Stomach (tissue), 8 donors: ENCODE measurements at regions not wholly inside any gene's neighbourhood (a gene's known extent, or its start where the extent isn't known, plus 50 kb on each side); places are given as distances from the start of the nearest gene placed in this dataset.

Experiments
- DNase-seq, 2 donors: peaks; one replicate each; pipeline versions ENCODE4 v3.0.0 to v3.0.0-alpha.2; 2013 to 2019
- H3K27ac ChIP-seq, 5 donors: fragments of 200-600 bp in 4 of 5; sonication (generic) in 4 of 5; one replicate each; pipeline ENCODE4 v1.5.1; 2013 to 2019; ENCODE audit warnings: mild to moderate bottlenecking in 1 of 5, moderate library complexity in 1 of 5
- H3K27me3 ChIP-seq, 3 donors: fragments of 200-600 bp; sonication (generic); one replicate each; pipeline ENCODE4 v1.5.1; 2017 to 2019; ENCODE audit warnings: mixed run types in 1 of 3
- H3K36me3 ChIP-seq, 4 donors: fragments of 200-600 bp; sonication (generic); 1 replicate in 3 of 4; 2 replicates in 1 of 4; pipeline ENCODE4 v1.5.1; 2016 to 2019
- H3K4me1 ChIP-seq, 4 donors: fragments of 200-600 bp; sonication (generic); one replicate each; pipeline ENCODE4 v1.5.1; 2016 to 2019
- H3K4me3 ChIP-seq, 4 donors: fragments of 200-600 bp; sonication (generic) in 3 of 4; one replicate each; pipeline ENCODE4 v1.5.1; 2016 to 2019; ENCODE audit warnings: mild to moderate bottlenecking in 1 of 4
- H3K9me3 ChIP-seq, 4 donors: fragments of 200-600 bp; sonication (generic); one replicate each; pipeline ENCODE4 v1.5.1; 2016 to 2019
- EP300 ChIP-seq: sonication (generic); formaldehyde crosslinking; IDR thresholded peaks from one replicate; pipeline ENCODE4 v1.6.1; 2017; ENCODE audit warnings: antibody characterized with exemption
- POLR2A ChIP-seq, 4 donors: fragments of 450-650 bp; IDR thresholded peaks; one replicate each; pipeline ENCODE4 v1.6.1; 2016; ENCODE audit warnings: antibody characterized with exemption in 4 of 4, control low read depth in 2 of 4, mild to moderate bottlenecking in 1 of 4, moderate library complexity in 1 of 4
- POLR2AphosphoS5 ChIP-seq, 3 donors: sonication (generic); formaldehyde crosslinking; IDR thresholded peaks; one replicate each; pipeline ENCODE4 v1.6.1; 2016; ENCODE audit warnings: antibody characterized with exemption in 3 of 3
- WGBS, 5 donors: extraction: QIAGEN DNeasy Blood & Tissue Kit in 3 of 5; methylation state at CpG; one replicate each; pipeline versions ENCODE4 v1.1.5 to v1.1.7; 2013 to 2018; 5-methylcytosine and 5-hydroxymethylcytosine counted together
- intact Hi-C: fragments of 100-400 bp; cut with DNase I; formaldehyde crosslinking; loops from one replicate; pipeline ENCODE4 v1.15.1; 2023; ENCODE audit warnings: low total_unique reads
- TF ChIP-seq, protein P1 (sequence below), 7 experiments: fragments of 450-650 bp in 4 of 7; fragments of 200-600 bp in 3 of 7; sonication (generic) in 3 of 7; IDR thresholded peaks; one replicate each; pipeline ENCODE4 v1.5.1; 2016 to 2019; ENCODE audit warnings: antibody characterized with exemption in 7 of 7, control low read depth in 2 of 7, mild to moderate bottlenecking in 1 of 7
- donor health status: healthy with polysubstance abuse.
- donor health status: Bipolar disorder and iron deficiency.
- donor health status: healthy.

DNA sequence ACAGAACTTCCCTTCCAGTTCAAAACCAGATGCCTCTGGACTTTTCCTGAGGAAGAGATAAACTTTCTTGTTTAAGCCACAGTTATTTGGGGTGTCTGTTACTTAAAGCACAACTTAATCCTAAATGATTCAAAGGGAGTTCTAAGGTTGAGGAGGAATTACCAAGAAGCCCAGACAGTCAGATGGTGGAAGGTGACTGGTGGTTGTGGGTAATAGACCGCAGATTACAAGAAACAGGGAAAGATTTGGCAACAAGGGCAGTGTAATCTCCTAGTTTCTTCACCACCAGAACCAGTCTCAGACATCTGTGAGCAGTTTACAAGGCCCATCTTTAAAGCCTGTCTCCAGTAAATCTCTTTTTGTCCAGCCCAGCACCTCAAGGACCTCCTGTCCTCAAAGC lies 130.1 kb upstream of the CTTNBP2NL start:
- Histone ChIP-seq H3K9me3 (peaks cover 0 to 4% (median 0%) of the 10 kb centered on the region in 4 donors), H3K27me3 (no peaks in the 10 kb centered on the region), H3K4me3 (no peak overlapping the region), H3K36me3 (no peaks in the 10 kb centered on the region), H3K27ac (peak overlapping the region in 4 of 5 donors; percentile 47 to 85 (median 62)), H3K4me1 (peaks cover 0 to 43% (median 27%) of the 10 kb centered on the region in 4 donors)
- DNase-seq: no peak
- intact Hi-C loops: no loop called here
- TF ChIP-seq POLR2A (IDR thresholded peaks at IDR 0.05): no peak
- no peak for TF ChIP-seq POLR2AphosphoS5 (IDR thresholded peaks at IDR 0.05)
- TF ChIP-seq, protein P1, sequence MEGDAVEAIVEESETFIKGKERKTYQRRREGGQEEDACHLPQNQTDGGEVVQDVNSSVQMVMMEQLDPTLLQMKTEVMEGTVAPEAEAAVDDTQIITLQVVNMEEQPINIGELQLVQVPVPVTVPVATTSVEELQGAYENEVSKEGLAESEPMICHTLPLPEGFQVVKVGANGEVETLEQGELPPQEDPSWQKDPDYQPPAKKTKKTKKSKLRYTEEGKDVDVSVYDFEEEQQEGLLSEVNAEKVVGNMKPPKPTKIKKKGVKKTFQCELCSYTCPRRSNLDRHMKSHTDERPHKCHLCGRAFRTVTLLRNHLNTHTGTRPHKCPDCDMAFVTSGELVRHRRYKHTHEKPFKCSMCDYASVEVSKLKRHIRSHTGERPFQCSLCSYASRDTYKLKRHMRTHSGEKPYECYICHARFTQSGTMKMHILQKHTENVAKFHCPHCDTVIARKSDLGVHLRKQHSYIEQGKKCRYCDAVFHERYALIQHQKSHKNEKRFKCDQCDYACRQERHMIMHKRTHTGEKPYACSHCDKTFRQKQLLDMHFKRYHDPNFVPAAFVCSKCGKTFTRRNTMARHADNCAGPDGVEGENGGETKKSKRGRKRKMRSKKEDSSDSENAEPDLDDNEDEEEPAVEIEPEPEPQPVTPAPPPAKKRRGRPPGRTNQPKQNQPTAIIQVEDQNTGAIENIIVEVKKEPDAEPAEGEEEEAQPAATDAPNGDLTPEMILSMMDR (IDR thresholded peaks at IDR 0.05): no peak
- TF ChIP-seq EP300: no peak
- 77 to 88% (median 88%) methylated on average over 1 of the region's 1 CpG for WGBS, 5 donors

DNA sequence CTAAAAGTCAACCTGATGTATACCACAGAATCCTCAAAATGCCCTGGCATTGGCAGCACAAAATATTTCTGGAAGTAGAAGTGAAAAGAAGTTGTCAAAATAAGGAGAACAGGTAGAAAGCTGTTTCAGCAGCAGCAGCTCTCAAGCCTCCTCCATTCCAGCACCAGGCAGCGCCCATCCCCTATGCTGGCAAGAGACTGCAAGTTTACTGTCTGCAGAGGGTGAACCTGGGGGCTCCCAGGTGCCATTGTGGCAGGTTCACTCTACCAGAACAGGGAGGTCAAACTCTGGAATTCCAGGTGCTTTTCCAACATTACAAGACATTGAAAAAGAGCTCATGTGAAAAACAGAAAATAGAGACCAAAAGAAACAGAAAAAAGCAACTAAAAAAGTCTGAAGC lies 128.8 kb upstream of the CTTNBP2NL start:
- Histone ChIP-seq H3K27ac (peak overlapping the region in 2 of 5 donors; percentile 28 to 44), H3K9me3 (peaks cover 0 to 4% (median 0%) of the 10 kb centered on the region in 4 donors), H3K27me3 (no peaks in the 10 kb centered on the region), H3K36me3 (no peaks in the 10 kb centered on the region), H3K4me1 (peaks cover 0 to 43% (median 27%) of the 10 kb centered on the region in 4 donors), H3K4me3 (no peak overlapping the region)
- no peak for DNase-seq
- 80 to 88% (median 84%) methylated on average over 1 of the region's 1 CpG for WGBS, 5 donors
- no peak for TF ChIP-seq EP300
- intact Hi-C loops: no loop called here

DNA sequence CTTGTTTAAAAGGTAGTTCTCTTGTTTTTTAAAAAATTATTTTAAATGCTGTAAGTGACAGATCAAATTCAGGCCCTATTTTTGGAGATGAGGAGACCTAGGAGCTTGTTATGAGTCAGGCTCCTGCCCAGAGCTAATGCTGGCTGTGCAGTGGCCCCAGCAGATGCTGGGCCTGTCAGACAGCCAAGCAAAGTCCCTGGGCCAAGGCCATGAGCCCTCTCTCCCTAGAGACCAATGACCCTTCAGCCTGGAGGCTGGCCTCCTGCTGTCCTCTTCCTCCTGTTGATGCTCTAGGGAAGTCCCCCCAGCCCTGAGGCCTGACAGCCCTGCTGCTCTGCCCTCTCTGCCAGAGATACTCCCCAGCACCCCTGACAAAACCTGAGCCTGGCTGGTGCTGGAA lies 128.1 kb upstream of the CTTNBP2NL start:
- peaks cover 0 to 4% (median 0%) of the 10 kb centered on the region in 4 donors for H3K9me3 ChIP-seq
- no peak for DNase-seq
- no peaks in the 10 kb centered on the region for H3K36me3 ChIP-seq
- peaks cover 0 to 40% (median 27%) of the 10 kb centered on the region in 4 donors for H3K4me1 ChIP-seq
- TF ChIP-seq EP300 (no peak), POLR2AphosphoS5 (IDR thresholded peaks at IDR 0.05) (no peak), POLR2A (IDR thresholded peaks at IDR 0.05) (no peak)
- TF ChIP-seq, protein P1 (IDR thresholded peaks at IDR 0.05): no peak
- peak overlapping the region in 3 of 5 donors; percentile 26 to 45 (median 44) for H3K27ac ChIP-seq
- no peaks in the 10 kb centered on the region for H3K27me3 ChIP-seq
- no peak overlapping the region for H3K4me3 ChIP-seq
- intact Hi-C loops: no loop called here

DNA sequence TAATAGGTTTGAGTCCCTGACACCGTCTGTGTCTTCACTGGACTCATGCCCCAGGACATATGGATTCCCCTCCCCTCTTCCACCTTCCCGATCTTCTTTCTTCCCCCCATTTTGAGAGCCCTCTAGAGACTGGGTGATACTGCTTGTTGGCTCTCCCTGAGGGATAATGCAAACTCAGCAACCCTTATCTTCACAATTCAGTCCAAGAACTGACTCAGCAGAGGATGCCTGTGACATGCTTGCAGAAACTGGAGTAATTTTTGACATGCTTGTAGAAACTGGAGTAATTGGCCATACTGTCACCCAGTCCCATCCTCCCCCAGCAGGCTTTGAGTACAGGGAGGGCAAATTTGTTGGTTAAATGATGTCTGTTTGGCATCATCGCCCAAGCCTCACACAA lies 127.6 kb upstream of the CTTNBP2NL start:
- Histone ChIP-seq H3K9me3 (peaks cover 0 to 4% (median 0%) of the 10 kb centered on the region in 4 donors), H3K4me1 (peaks cover 0 to 36% (median 25%) of the 10 kb centered on the region in 4 donors), H3K4me3 (no peak overlapping the region), H3K27ac (peak overlapping the region in 3 of 5 donors; percentile 26 to 45 (median 44)), H3K27me3 (no peaks in the 10 kb centered on the region), H3K36me3 (no peaks in the 10 kb centered on the region)
- no peak for TF ChIP-seq POLR2AphosphoS5 (IDR thresholded peaks at IDR 0.05)
- TF ChIP-seq, protein P1 (IDR thresholded peaks at IDR 0.05): no peak
- no peak for TF ChIP-seq EP300
- TF ChIP-seq POLR2A (IDR thresholded peaks at IDR 0.05): no peak
- intact Hi-C loops: no loop called here
- no peak for DNase-seq
- 69 to 85% (median 70%) methylated on average over 3 of the region's 3 CpGs for WGBS, 5 donors

DNA sequence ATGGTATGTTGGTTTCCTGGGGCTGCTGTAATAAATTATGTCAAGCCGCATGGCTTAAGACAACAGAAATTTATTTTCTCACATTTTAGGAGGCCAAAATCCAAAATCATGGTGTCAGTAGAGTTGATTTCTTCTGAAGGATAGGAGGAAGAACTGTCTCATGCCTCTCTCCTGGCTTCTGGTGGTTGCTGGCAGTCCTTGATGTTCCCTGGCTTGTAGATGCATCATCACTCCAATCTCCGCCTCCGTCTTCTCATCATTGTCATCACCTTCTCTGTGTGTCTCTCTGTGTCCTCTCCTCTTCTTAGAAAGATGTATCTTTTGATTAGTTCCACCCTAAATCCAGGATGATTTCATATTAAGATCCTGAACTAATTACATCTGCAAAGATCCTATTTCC lies 124.7 kb upstream of the CTTNBP2NL start:
- Histone ChIP-seq H3K4me3 (no peak overlapping the region), H3K27ac (no peak overlapping the region), H3K27me3 (no peaks in the 10 kb centered on the region), H3K36me3 (no peaks in the 10 kb centered on the region), H3K9me3 (peaks cover 0 to 10% (median 5%) of the 10 kb centered on the region in 4 donors), H3K4me1 (peaks cover 0 to 16% (median 5%) of the 10 kb centered on the region in 4 donors)
- 89 to 96% (median 94%) methylated on average over 3 of the region's 3 CpGs for WGBS, 5 donors
- TF ChIP-seq, protein P1 (IDR thresholded peaks at IDR 0.05): no peak
- no peak for TF ChIP-seq POLR2A (IDR thresholded peaks at IDR 0.05)
- TF ChIP-seq POLR2AphosphoS5 (IDR thresholded peaks at IDR 0.05): no peak
- no peak for TF ChIP-seq EP300
- intact Hi-C loops: no loop called here
- DNase-seq: no peak
